Neural crest cell (in vitro differentiated cells): ENCODE measurements at regions not wholly inside any gene's neighbourhood (a gene's known extent, or its start where the extent isn't known, plus 50 kb on each side); places are given as distances from the start of the nearest gene placed in this dataset.

Source experiments
- DNase-seq: peaks from one replicate; pipeline ENCODE4 v3.0.0; 2021; ENCODE audit warnings: low read depth, mixed read lengths, low spot score
- H3K27ac Mint-ChIP-seq: one replicate; pipeline ENCODE4 v1.8.0; 2021; ENCODE audit warnings: mild to moderate bottlenecking, mixed read lengths; ENCODE audit not compliant: unreplicated experiment
- H3K27me3 Mint-ChIP-seq: 2 replicates; pipeline ENCODE4 v1.8.0; 2021; ENCODE audit warnings: low read depth, mild to moderate bottlenecking, mixed read lengths
- H3K36me3 Mint-ChIP-seq: 2 replicates; pipeline ENCODE4 v1.8.0; 2021; ENCODE audit warnings: low read depth, mild to moderate bottlenecking, mixed read lengths
- H3K4me1 Mint-ChIP-seq: 2 replicates; pipeline ENCODE4 v1.8.0; 2021; ENCODE audit warnings: mixed read lengths
- H3K4me3 Mint-ChIP-seq: one replicate; pipeline ENCODE4 v1.8.0; 2021; ENCODE audit warnings: mild to moderate bottlenecking, mixed read lengths
- H3K9me3 Mint-ChIP-seq: 2 replicates; pipeline ENCODE4 v1.8.0; 2021; ENCODE audit warnings: mixed read lengths
- TF ChIP-seq, protein P1 (sequence below): fragments of 200-600 bp; sonication (generic); conservative IDR thresholded peaks from 2 replicates; pipeline ENCODE4 v1.5.0; 2021; ENCODE audit warnings: antibody characterized with exemption, mild to moderate bottlenecking

DNA sequence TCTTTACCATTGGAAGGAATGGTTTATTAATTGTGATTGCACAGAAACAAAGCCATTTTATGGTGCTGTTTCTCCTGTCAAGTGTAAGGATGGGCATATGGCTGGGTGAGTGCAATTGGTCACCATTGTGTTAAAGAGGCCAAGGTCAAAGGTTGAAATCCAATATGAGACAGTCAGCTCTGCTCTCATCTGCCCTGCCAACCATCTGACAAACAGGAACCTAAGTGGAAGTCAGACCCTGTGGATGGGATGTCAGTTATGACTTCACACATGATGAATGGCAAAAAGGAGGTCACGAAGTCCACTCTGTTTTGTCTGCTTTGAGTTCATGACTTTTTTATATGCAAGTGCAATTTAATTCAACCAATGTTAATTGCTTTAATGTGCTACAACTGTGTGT, 172.7 kb upstream of the TMEM229A start:
- H3K27me3 Mint-ChIP-seq = no peaks in the 10 kb centered on the region
- peaks cover 7% of the 10 kb centered on the region for H3K4me1 Mint-ChIP-seq
- H3K27ac Mint-ChIP-seq = no peak overlapping the region
- H3K9me3 Mint-ChIP-seq = peaks cover 3% of the 10 kb centered on the region
- TF ChIP-seq, protein P1, sequence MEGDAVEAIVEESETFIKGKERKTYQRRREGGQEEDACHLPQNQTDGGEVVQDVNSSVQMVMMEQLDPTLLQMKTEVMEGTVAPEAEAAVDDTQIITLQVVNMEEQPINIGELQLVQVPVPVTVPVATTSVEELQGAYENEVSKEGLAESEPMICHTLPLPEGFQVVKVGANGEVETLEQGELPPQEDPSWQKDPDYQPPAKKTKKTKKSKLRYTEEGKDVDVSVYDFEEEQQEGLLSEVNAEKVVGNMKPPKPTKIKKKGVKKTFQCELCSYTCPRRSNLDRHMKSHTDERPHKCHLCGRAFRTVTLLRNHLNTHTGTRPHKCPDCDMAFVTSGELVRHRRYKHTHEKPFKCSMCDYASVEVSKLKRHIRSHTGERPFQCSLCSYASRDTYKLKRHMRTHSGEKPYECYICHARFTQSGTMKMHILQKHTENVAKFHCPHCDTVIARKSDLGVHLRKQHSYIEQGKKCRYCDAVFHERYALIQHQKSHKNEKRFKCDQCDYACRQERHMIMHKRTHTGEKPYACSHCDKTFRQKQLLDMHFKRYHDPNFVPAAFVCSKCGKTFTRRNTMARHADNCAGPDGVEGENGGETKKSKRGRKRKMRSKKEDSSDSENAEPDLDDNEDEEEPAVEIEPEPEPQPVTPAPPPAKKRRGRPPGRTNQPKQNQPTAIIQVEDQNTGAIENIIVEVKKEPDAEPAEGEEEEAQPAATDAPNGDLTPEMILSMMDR = no peak
- DNase-seq = no peak
- H3K36me3 Mint-ChIP-seq = no peaks in the 10 kb centered on the region
- H3K4me3 Mint-ChIP-seq = no peak overlapping the region

DNA sequence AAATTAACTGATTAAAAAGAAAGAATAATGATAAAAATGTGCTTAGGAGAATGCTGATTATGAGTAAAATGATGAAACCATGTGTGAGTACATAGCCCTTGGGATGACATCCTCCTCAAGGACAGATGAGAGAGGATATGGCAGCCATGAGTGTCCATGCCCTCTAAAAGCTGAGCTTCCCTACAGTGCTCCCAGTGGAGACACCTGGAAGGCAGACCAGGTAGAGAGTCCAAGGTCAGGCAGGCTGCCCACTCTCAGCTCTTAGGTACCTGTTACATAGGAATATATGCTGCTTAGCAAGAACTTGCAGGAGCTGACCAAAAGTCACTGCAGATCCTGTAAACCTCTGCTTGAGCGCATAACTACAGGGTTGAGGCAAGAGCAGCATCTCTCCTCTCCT, 169.7 kb upstream of the TMEM229A start:
- Mint-ChIP-seq H3K4me1 (peaks cover 7% of the 10 kb centered on the region), H3K27me3 (no peaks in the 10 kb centered on the region), H3K36me3 (no peaks in the 10 kb centered on the region), H3K27ac (no peak overlapping the region), H3K9me3 (no peaks in the 10 kb centered on the region), H3K4me3 (no peak overlapping the region)
- DNase-seq = no peak
- TF ChIP-seq, protein P1 = no peak

DNA sequence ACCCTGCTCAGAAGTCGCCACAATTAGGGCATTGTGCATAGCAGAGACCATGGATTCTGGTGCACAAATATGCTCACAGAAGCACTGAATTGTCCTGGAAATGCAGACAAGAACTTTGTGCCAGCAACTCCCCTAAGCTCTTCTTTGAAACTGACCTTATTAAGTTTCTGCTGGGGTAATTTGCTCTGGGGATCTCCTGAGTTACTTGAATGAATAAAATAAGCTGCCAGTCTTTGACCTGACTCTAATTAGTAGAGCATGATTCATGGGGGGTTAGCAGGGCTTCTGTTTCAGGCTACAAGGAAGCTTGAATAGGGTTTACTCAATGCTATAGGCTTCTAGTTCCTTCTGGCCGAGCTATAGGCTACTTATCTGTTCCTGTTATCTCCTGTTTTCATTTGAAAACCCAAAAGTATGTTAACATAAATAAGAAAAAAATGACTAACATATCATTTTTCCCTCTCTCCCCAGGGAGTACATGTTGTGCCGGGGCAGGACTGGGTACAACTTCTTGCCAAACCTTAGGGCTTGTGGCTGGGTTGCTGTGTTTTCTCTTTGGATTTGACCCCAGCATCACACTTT, 169.0 kb upstream of the TMEM229A start:
- no peaks in the 10 kb centered on the region for H3K36me3 Mint-ChIP-seq
- DNase-seq = no peak
- TF ChIP-seq, protein P1 = no peak
- no peaks in the 10 kb centered on the region for H3K27me3 Mint-ChIP-seq
- no peak overlapping the region for H3K27ac Mint-ChIP-seq
- no peak overlapping the region for H3K4me3 Mint-ChIP-seq
- H3K4me1 Mint-ChIP-seq = peaks cover 7% of the 10 kb centered on the region
- no peaks in the 10 kb centered on the region for H3K9me3 Mint-ChIP-seq

DNA sequence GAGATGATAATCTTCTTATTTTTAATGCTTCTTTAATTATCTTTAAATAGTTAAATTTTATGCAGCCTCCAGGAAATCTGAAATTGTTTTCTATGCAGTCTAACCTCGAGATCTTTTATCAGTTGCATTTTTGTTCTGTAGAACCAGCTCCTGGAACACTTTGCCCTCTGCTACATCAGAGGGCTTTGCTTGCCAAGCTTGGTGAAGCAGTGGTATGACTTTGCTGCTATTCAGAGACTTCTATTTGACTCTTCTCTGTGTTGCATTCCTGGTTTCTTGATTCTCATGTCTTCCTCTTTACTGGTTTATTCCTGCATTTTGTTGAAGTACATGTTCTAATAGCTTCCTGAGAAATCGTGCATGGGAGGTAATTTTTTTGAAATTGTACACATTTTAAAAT, 163.7 kb upstream of the TMEM229A start:
- Mint-ChIP-seq H3K4me1 (peaks cover under 1% of the 10 kb centered on the region), H3K27ac (no peak overlapping the region), H3K36me3 (no peaks in the 10 kb centered on the region), H3K4me3 (no peak overlapping the region), H3K9me3 (no peaks in the 10 kb centered on the region), H3K27me3 (no peaks in the 10 kb centered on the region)
- DNase-seq = no peak
- TF ChIP-seq, protein P1 = no peak

DNA sequence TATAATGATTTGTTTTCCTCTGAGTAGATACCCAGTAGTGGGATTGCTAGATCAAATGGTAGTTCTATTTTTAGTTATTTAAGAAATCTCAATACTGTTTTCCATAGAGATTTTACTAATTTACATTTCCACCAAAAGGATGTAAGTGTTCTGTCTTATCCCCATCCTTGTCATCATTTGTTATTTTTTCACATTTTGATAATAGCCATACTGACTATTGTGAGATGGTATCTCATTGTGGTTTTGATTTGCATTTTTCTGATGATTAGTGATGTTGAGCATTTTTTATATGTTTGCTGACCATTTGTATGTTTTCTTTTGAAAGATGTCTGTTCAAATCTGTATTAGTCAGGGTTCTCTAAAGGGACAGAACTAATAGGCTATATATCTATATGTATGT, 160.0 kb upstream of the TMEM229A start:
- H3K27ac Mint-ChIP-seq = no peak overlapping the region
- H3K4me1 Mint-ChIP-seq = peaks cover 23% of the 10 kb centered on the region
- TF ChIP-seq, protein P1 = no peak
- no peaks in the 10 kb centered on the region for H3K9me3 Mint-ChIP-seq
- H3K4me3 Mint-ChIP-seq = no peak overlapping the region
- no peaks in the 10 kb centered on the region for H3K27me3 Mint-ChIP-seq
- no peak for DNase-seq
- H3K36me3 Mint-ChIP-seq = no peaks in the 10 kb centered on the region
